GM18868 (cell line): ENCODE measurements at regions not wholly inside any gene's neighbourhood (a gene's known extent, or its start where the extent isn't known, plus 50 kb on each side); places are given as distances from the start of the nearest gene placed in this dataset.
"Not testable (repeated sequence)": the region's sequence is repeated elsewhere in the genome, so short reads cannot be mapped to it uniquely, and the experiment has no call there.

ENCODE experiments used
- ATAC-seq: cut with Tn5 transposase; IDR thresholded peaks from one replicate; pipeline ENCODE4 v1.9.1; 2021; ENCODE audit warnings: mild to moderate bottlenecking, moderate library complexity; ENCODE audit not compliant: unreplicated experiment

DNA sequence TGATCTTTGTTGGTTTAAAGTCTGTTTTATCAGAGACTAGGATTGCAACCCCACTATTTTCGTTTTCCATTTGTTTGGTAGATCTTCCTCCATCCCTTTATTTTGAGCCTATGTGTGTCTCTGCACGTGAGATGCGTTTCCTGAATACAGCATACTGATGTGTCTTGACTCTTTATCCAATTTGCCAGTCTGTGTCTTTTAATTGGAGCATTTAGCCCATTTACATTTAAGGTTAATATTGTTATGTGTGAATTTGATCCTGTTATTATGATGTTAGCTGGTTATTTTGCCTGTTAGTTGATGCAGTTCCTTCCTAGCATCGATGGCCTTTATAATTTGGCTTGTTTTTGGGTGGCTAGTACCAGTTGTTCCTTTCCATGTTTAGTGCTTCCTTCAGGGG, 177.2 kb upstream of the RPS23 start:
- not testable (repeated sequence) for ATAC-seq

DNA sequence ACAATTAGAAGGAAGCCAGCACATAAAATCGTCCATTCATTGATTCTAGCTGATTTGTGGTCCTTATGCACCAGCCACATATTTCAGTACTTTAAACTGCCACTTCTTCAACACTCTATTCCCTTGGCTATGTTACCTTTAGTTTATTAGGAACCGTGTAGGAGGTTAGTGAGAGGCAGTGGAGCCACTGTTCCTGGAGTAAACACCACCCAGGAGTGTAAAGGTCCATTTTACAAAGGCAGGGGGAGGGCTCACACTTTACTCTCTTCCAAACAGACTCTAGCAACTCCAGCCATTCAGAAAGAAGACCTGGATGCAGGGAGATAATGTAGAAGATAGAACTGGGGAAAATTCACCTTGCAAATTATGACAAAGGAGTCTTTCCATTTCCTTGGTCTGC, 170.2 kb upstream of the RPS23 start:
- no peak for ATAC-seq

DNA sequence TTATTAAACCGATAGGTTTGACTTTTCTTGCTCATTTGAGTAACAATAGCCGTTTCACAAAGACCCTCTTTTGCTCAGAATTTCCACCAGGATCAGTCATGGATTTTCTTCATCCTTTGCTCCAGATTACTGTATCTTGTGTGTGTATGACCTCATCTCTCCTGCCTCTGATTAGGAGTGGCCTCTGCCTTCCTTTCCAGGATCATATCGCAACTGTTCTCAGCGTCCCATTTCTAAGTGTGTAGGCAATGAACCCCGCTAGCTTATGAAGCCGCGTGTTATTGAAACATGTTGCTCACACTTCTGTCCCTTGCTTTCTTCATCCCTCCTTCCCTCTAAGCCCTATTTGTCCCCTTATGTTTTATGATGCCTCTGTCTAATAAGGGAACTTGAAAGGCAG, 169.8 kb upstream of the RPS23 start:
- ATAC-seq, result no peak

DNA sequence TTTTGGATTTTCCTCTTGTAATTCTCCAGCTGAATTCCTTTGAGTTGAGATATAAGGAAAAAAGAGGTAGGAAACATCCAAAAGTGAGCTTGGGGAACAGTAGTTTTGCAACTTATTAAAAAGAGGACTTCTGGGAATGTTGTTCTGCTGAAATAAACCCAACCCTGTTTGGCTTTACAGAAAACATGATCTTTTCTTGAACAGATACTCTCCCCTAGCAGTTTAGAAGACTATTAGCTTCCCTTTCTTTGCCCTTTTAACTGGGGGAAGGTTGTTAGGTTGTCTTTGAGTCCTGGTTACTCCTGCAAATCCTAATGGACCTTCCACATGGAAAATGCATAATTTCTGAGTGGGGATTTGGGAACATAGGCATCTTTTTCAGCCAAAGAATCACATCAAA, 168.7 kb upstream of the RPS23 start:
- no peak for ATAC-seq

GRCh38 chr5:82445726-82446335, 167.7 kb upstream of the RPS23 start:
- ATAC-seq, result no peak

DNA sequence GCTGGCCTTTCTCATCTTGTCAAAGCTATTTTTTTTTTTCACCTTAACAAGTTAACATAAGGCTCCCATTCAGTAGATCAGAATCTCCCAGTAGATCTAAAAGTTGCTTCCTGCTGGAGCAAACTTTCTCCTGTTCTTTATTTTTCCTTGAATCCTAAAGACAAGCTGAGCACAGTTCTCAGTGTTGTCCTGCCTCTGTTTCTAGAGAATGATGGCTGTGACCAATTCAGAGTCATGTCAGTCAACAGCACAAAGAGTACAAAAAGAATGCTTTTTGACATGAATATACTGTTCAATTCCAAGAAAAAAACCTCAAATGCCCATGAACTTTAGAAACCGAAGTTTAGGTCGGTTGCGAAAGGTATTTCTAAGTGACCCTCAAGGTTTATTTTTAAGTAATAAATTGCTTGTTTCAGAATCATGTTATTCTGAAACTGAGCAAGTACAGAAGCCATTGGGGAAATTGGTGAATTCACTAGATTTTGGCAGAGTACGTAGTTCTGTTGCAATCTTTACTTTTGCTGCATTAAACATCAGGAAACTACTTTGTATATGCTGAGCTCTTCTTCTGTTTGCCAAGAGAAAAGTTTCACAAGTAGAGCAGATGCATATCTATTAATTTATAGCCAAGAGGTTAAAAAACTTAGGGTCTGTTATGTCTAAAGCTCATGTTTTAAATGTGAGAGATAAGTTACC, 161.7 kb upstream of the RPS23 start:
- ATAC-seq, result no peak

DNA sequence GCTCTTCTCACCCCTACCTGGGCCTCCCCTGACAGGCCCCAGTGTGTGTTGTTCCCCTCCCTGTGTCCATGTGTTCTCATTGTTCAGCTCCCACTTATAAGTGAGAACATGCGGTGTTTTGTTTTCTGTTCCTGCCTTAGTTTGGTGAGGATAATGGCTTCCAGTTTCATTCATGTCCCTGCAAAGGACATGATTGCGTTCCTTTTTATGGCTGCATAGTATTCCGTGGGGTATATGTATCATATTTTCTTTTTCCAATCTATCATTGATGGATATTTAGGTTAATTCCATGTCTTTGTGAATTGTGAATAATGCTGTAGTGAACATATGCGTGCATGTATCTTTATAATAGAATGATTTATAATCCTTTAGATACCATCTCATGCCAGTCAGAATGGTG, 159.4 kb upstream of the RPS23 start:
- not testable (repeated sequence) for ATAC-seq

- no peak for ATAC-seq
These were observed 158.1 kb upstream of the RPS23 start for GRCh38 chr5:82436291-82436690.

- not testable (repeated sequence) for ATAC-seq
These were observed 156.8 kb upstream of the RPS23 start for GRCh38 chr5:82434696-82435660.

- ATAC-seq, result no peak
These were observed 148.5 kb upstream of the RPS23 start for GRCh38 chr5:82426464-82427154.

DNA sequence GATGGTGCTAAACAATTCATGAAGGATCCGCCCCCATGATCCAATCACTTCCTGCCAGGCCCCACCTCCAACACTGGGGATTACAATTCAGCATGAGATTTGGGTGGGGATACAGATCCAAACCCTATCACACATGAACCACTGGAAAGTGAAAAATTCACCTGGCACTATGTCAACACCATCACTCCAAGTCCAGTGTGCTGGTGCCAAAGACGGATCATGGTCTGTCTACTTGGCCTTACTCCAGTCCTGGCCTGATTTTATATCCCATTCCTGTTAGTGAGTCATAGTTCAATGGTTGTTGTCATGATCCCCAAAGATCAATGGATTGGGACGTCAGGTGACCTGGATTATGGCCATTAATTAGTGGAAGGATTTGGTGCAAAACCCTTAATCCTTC, 147.4 kb upstream of the RPS23 start:
- ATAC-seq, result no peak

DNA sequence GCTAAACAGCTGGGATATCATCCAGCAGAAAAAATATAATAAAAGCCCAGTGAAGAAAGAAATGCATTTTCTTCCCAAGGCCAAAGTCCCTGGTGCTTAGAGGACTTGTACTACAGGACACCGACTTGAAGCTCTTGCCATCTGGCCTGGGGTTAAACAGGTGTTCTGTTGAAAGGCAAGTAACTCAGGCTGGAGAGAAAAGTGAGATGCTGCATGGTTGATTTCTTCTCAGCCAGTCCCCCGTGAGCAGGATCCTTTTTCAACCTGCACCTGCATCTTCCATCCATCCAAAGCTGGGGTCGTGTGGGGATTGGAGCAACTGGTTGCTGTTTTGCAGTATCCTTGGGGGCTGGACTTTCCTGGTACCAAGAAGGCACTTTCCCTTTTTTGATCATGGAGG, 146.1 kb upstream of the RPS23 start:
- no peak for ATAC-seq

DNA sequence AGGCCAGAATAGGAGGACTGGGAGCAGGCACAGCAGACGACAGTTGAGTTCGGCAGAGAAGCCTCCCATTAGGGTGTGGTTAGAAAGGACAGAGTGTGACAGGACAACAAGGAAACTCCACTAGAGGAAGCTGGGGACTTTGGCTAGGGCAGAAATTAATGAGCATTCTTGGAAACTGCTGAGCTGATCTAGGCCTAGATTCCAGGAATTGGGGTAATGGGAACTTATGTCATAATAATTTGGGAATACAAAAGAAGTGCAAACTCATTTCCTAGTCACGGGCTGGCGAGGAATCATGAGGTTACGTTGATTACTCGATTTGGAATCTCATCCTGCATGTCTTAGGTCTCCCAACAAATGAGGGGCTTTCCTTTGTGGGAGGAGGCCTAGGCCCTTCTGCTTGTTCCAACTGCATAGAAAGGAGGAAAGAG, 144.6 kb upstream of the RPS23 start:
- no peak for ATAC-seq

GRCh38 chr5:82422001-82422740, 144.0 kb upstream of the RPS23 start:
- no peak for ATAC-seq

GRCh38 chr5:82421119-82421518, 143.0 kb upstream of the RPS23 start:
- ATAC-seq, result no peak

- ATAC-seq, result not testable (repeated sequence)
These were observed 142.4 kb upstream of the RPS23 start for GRCh38 chr5:82420524-82420923.

DNA sequence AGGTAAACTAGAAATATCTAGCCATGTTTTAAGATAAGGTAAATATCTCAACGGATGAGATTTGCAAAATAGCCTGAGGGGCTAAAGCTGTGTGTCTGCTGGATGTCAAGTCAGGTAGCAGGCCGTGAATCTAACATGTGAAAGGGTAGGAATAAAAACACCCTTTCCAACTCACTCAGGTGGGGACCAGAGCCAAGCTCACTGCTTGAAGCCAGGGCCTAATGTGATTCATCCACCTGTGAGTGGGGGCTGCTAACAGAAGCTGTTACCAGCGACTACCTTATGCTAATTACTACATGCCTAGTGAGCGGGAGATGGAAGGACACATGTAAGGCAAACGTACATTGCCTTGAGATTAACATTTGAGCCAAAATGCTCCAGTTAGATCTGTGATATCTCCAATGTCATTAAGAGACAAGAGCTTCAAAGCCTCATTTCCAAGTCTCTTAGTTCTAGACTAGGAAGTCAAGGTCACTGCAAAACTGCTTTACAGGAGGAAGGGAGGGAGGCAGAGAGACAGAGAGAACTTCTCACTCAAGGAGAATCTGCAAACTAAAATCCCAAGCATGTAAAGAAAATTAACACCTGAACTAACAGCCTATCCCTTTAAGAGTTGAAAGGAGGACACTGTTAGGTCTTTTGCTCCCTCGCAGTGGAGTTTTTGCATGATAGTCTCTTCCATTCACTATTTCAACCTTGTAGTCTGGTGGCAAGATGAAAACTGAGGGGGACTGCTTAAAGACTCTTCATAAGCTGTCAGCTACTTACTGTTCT, 141.6 kb upstream of the RPS23 start:
- no peak for ATAC-seq

- ATAC-seq, result no peak
These were observed 140.4 kb upstream of the RPS23 start for GRCh38 chr5:82418608-82418950.

DNA sequence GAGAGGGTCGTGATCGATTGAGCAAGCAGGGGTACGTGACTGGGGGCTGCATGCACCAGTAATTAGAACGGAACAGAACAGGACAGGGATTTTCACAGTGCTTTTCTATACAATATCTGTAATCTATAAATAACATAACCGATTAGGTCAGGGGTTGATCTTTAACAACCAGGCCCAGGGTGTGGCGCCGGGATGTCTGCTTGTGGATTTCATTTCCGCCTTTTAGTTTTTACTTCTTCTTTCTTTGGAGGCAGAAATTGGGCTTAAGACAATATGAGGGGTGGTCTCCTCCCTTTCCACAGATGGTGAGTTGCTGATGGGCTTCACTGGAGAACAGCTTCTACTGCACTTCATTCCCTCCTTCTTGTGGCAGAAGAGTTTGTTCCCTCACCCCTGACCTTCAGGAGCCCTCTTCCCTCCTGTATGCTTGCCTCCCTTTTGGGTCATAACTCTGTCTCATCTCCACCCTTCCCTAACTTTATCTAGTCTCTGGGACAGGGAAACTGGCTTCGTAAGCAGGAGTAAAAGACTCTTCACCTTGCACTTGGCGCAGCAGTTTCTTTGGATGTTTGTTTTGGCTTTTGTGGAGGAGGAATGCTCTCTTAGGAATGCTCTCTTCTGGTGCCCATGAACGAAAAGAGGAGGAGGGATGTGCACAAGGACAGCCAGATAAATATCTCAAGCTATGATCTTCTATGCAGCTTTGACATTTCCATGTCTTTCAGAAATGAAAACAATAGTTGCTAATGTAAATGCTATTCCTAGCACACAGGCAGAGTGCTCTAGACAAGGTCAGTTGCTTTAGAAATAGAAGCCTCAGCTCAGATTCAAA, 139.8 kb upstream of the RPS23 start:
- no peak for ATAC-seq
